ENCODE measurements at regions not wholly inside any gene's neighbourhood (a gene's known extent, or its start where the extent isn't known, plus 50 kb on each side); places are given as distances from the start of the nearest gene placed in this dataset.

DNA sequence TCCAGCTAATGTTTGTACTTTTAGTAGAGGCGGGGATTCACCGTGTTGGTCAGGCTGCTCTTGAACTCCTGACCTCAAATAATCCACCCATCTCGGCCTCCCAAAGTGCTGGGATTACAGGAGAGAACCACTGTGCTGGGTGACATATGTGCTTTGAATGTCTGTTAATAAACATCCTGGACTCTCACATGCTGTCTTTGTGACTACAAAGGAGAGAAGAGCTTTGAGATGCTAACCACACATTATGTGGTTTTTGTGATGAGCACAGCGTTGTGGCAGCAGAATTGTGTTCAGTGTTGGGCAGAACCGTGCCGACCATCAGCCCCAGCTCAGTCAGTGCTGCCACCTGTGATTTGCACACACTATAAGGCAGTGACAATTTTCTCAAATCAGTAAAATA lies 500.1 kb upstream of the KLF6 start:
- TF ChIP-seq, protein P1, sequence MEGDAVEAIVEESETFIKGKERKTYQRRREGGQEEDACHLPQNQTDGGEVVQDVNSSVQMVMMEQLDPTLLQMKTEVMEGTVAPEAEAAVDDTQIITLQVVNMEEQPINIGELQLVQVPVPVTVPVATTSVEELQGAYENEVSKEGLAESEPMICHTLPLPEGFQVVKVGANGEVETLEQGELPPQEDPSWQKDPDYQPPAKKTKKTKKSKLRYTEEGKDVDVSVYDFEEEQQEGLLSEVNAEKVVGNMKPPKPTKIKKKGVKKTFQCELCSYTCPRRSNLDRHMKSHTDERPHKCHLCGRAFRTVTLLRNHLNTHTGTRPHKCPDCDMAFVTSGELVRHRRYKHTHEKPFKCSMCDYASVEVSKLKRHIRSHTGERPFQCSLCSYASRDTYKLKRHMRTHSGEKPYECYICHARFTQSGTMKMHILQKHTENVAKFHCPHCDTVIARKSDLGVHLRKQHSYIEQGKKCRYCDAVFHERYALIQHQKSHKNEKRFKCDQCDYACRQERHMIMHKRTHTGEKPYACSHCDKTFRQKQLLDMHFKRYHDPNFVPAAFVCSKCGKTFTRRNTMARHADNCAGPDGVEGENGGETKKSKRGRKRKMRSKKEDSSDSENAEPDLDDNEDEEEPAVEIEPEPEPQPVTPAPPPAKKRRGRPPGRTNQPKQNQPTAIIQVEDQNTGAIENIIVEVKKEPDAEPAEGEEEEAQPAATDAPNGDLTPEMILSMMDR (IDR thresholded peaks at IDR 0.05; ENCODE audit: control insufficient read depth, insufficient read depth, low read depth, low read length, missing control alignments), result no peak
- H3K4me3 ChIP-seq (ENCODE audit: control insufficient read depth, low read depth, low read length), result no peak overlapping the region
- DNase-seq (ENCODE audit: low read depth), result no peak

DNA sequence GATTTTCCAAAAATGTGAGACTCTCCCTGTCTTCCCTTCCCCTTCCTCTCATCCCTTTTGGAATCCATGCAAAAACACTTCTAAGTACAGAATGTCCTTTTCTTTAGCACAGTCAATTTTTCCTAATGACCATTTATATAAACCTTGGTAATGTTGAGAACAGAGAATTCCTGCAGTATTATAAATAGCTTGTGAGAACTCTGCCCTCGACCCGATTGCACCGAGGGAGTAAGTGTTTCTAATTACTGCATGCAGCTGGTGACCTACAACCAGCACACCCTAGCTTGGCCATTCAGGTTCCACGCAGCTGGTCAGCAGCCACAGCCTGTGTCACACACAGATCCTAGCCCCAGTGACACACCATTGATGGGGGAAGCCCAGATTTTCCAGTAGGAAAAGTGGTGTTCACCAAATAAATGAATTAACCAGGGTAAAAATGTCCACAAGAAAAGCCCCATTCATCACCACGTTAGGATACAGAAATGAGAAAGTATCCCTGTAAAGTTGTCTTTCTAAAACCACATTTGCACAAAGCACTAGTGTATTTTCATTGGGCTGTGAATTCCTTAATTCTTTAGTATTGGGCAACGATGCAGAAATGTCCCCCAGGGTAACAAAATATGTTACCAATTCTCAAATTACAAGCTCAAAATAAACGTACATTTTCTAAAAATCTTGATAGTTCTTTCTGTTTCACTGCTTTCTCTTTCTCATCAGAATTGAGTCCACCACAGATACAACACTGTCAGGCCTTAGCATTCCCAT lies 499.0 kb upstream of the KLF6 start:
- no peak overlapping the region for H3K4me3 ChIP-seq (ENCODE audit: control insufficient read depth, low read depth, low read length)
- TF ChIP-seq, protein P1 (IDR thresholded peaks at IDR 0.05; ENCODE audit: control insufficient read depth, insufficient read depth, low read depth, low read length, missing control alignments), result no peak
- DNase-seq (ENCODE audit: low read depth), result peak; percentile 60

DNA sequence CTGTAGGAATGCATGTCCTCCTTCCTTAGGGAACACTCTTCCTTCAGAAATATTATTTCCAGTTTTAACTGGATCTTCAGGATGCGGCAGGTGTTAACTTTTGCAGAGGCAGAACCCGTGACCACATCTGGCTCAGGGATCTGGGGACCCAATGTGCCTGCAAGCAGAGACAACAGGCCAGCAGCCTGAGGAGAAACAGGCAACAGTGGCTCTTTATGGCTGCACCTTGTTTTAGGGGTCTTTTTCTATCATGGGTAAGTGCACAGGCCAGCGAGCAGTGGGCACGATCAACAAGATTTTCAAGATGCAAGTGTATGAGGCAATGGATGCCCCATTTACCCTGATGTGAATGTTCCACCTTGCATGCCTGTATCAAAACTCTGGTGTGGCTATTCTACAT lies 497.5 kb upstream of the KLF6 start:
- TF ChIP-seq, protein P1 (IDR thresholded peaks at IDR 0.05; ENCODE audit: control insufficient read depth, insufficient read depth, low read depth, low read length, missing control alignments), result no peak
- H3K4me3 ChIP-seq (ENCODE audit: control insufficient read depth, low read depth, low read length), result no peak overlapping the region
- DNase-seq (ENCODE audit: low read depth), result no peak

DNA sequence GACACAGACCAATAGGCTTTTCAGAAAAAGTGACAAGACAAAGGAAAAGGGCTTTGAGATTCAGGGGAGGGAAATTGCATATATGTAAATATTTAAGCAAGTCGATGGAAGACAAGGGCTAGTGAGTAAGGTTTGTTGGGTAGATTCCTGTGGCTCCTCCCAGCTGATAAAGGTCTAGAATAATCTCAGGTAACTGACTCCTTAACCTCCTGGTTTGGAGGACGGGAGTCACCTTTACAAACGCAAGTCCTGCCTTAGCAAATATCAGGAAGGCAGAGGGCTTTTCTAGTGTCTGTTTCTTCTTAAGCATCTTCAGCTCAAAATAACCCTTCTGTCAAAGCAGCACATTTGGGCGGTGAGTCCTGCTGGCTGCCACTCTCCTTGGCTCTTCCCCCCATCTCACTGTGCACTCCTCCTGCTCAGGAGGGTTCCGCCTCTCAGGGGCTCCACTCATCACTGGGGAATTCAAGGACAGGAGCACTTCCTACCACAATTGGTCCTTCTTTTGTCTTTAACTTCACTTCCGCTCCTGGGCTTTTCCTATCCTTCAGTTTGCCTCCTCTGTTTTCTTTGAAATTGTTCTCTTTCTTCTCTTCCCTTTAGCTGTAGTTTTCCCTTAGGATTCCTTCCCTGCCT lies 496.3 kb upstream of the KLF6 start:
- no peak overlapping the region for H3K4me3 ChIP-seq (ENCODE audit: control insufficient read depth, low read depth, low read length)
- no peak for DNase-seq (ENCODE audit: low read depth)
- TF ChIP-seq, protein P1 (IDR thresholded peaks at IDR 0.05; ENCODE audit: control insufficient read depth, insufficient read depth, low read depth, low read length, missing control alignments), result no peak

DNA sequence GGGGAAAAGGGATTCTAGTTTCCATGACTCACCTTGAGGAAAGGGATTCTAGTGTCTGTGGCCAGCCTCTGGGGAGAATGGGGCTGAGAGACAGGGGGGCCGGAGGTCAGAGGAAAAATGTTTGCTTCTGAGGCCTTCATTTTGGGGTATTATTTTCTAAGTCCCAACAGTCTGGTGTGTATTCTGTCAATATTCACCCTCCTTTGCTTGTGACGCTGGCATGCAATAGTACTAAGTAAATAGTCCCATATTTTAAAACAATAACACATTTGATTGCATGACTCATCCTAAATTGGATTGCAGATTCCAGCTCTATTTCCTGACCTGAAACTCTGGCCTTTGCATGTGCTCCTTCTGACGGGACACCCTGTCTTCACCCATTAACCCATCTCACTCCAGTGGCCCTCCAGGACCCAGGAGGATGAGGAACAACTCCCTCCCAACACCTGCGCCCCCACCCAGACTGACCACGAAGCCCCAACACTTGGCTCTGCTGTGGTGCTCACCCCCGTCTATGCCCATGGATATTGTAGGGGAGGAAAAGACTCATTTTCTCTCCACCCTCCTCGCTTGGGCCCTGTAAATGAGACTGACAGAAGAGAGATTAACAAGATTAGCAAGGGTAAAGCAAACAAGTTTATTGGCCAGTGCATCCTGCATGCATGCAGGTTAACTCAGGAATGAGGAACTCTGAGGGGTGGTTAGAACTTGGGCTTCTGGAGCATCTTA lies 495.6 kb upstream of the KLF6 start:
- TF ChIP-seq, protein P1 (IDR thresholded peaks at IDR 0.05; ENCODE audit: control insufficient read depth, insufficient read depth, low read depth, low read length, missing control alignments), result no peak
- DNase-seq (ENCODE audit: low read depth), result no peak
- no peak overlapping the region for H3K4me3 ChIP-seq (ENCODE audit: control insufficient read depth, low read depth, low read length)

DNA sequence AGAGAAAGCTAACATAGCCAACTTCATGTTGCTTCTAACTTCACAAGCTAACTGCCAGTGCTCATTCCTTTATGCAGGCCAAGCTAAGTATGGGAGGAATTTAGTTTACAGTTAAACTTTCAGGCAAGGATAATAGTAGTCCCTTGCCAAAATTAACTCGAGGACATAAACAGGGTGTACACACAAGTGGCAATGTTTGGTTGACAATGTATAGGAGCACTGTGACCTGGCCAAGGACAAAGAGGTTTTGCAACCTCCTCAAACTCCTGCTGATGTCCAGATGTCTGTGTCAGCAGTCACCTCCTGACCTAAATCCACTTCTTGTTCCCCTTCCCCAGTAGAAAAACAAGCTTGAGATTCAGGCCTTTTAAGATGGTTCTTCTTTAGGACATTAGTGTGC lies 494.6 kb upstream of the KLF6 start:
- DNase-seq (ENCODE audit: low read depth), result no peak
- no peak overlapping the region for H3K4me3 ChIP-seq (ENCODE audit: control insufficient read depth, low read depth, low read length)
- TF ChIP-seq, protein P1 (IDR thresholded peaks at IDR 0.05; ENCODE audit: control insufficient read depth, insufficient read depth, low read depth, low read length, missing control alignments), result no peak

Measured in AG09309 (cell line).